H9 (cell line): ENCODE measurements at regions not wholly inside any gene's neighbourhood (a gene's known extent, or its start where the extent isn't known, plus 50 kb on each side); places are given as distances from the start of the nearest gene placed in this dataset.

Experiments used
- DNase-seq: peaks from one replicate; pipeline ENCODE4 v3.0.0-alpha.2; 2017
- H2AFZ ChIP-seq: one replicate; pipeline ENCODE4 v1.6.1; 2013; ENCODE audit warnings: mild to moderate bottlenecking, low read length, control low read depth, moderate library complexity
- H2AK5ac ChIP-seq: 2 replicates; pipeline ENCODE4 v1.6.1; 2013; ENCODE audit warnings: low read length, control low read depth, mixed read lengths; ENCODE audit not compliant: insufficient read length
- H2BK120ac ChIP-seq: one replicate; pipeline ENCODE4 v1.6.1; 2013; ENCODE audit warnings: low read depth, mild to moderate bottlenecking, low read length, control low read depth, inconsistent platforms; ENCODE audit not compliant: poor library complexity, severe bottlenecking
- H2BK12ac ChIP-seq: 2 replicates; pipeline ENCODE4 v1.6.1; 2013; ENCODE audit warnings: low read length, control low read depth, mixed read lengths, low read depth; ENCODE audit not compliant: insufficient read length
- H2BK15ac ChIP-seq: 2 replicates; pipeline ENCODE4 v1.6.1; 2013; ENCODE audit warnings: low read depth, low read length, control low read depth
- H2BK20ac ChIP-seq: one replicate; pipeline ENCODE4 v1.6.1; 2013; ENCODE audit warnings: low read depth, mild to moderate bottlenecking, low read length, control low read depth, inconsistent platforms; ENCODE audit not compliant: poor library complexity, severe bottlenecking
- H2BK5ac ChIP-seq: 2 replicates; pipeline ENCODE4 v1.6.1; 2013; ENCODE audit warnings: low read length, control low read depth, mixed read lengths; ENCODE audit not compliant: insufficient read length
- H3K14ac ChIP-seq: 2 replicates; pipeline ENCODE4 v1.6.1; 2013; ENCODE audit warnings: low read length, control low read depth; ENCODE audit not compliant: insufficient read depth
- H3K18ac ChIP-seq: 2 replicates; pipeline ENCODE4 v1.6.1; 2013; ENCODE audit warnings: low read depth, mild to moderate bottlenecking, mixed read lengths, low read length, control low read depth; ENCODE audit not compliant: insufficient read length
- H3K23ac ChIP-seq: 2 replicates; pipeline ENCODE4 v1.6.1; 2013; ENCODE audit warnings: low read length, control low read depth, mixed read lengths, low read depth; ENCODE audit not compliant: insufficient read length
- H3K23me2 ChIP-seq: 2 replicates; pipeline ENCODE4 v1.6.1; 2013; ENCODE audit warnings: low read depth, mild to moderate bottlenecking, mixed read lengths, low read length, control low read depth; ENCODE audit not compliant: insufficient read length, poor library complexity, severe bottlenecking
- H3K27ac ChIP-seq: 2 replicates; pipeline ENCODE4 v1.5.1; 2013; ENCODE audit warnings: low read length, control low read depth, mixed read lengths, low read depth; ENCODE audit not compliant: insufficient read length
- H3K27me3 ChIP-seq: 2 replicates; pipeline ENCODE4 v1.6.1; 2013; ENCODE audit warnings: low read length, control low read depth, inconsistent platforms; ENCODE audit not compliant: insufficient read depth
- H3K4ac ChIP-seq: 2 replicates; pipeline ENCODE4 v1.6.1; 2013; ENCODE audit warnings: low read depth, mild to moderate bottlenecking, control low read depth, inconsistent platforms, low read length, moderate library complexity
- H3K4me1 ChIP-seq: 2 replicates; pipeline ENCODE4 v1.6.1; 2013; ENCODE audit warnings: low read length, control low read depth, inconsistent platforms; ENCODE audit not compliant: insufficient read depth
- H3K4me2 ChIP-seq: 2 replicates; pipeline ENCODE4 v1.6.1; 2013; ENCODE audit warnings: low read length, control low read depth, mixed read lengths; ENCODE audit not compliant: insufficient read length, insufficient read depth
- H3K56ac ChIP-seq: 2 replicates; pipeline ENCODE4 v1.6.1; 2013; ENCODE audit warnings: low read depth, mild to moderate bottlenecking, mixed read lengths, low read length, control low read depth; ENCODE audit not compliant: insufficient read length
- H3K79me1 ChIP-seq: 2 replicates; pipeline ENCODE4 v1.6.1; 2013; ENCODE audit warnings: low read depth, mild to moderate bottlenecking, moderate library complexity, low read length, control low read depth, inconsistent platforms; ENCODE audit not compliant: insufficient read depth, poor library complexity, severe bottlenecking
- H3K79me2 ChIP-seq: 2 replicates; pipeline ENCODE4 v1.6.1; 2013; ENCODE audit warnings: low read length, control low read depth, inconsistent platforms; ENCODE audit not compliant: insufficient read depth
- H3K9ac ChIP-seq: 2 replicates; pipeline ENCODE4 v1.6.1; 2013; ENCODE audit warnings: low read length, control low read depth, mixed read lengths; ENCODE audit not compliant: insufficient read length; ENCODE audit errors: extremely low read depth
- H3K9me3 ChIP-seq: one replicate; pipeline ENCODE4 v1.6.1; 2013; ENCODE audit warnings: low read depth, low read length, inconsistent platforms; ENCODE audit not compliant: control insufficient read depth
- H3T11ph ChIP-seq: one replicate; pipeline ENCODE4 v1.6.1; 2013; ENCODE audit warnings: mild to moderate bottlenecking, low read length, control low read depth, inconsistent platforms
- H4K20me1 ChIP-seq: one replicate; pipeline ENCODE4 v1.6.1; 2013; ENCODE audit not compliant: control insufficient read depth, insufficient read length, insufficient read depth
- H4K5ac ChIP-seq: 2 replicates; pipeline ENCODE4 v1.6.1; 2013; ENCODE audit warnings: low read depth, mild to moderate bottlenecking, mixed read lengths, low read length, control low read depth; ENCODE audit not compliant: insufficient read length
- H4K8ac ChIP-seq: replicated peaks from 2 replicates; pipeline ENCODE4 v1.6.1; 2013; ENCODE audit warnings: low read length, control low read depth, mixed read lengths, low read depth; ENCODE audit not compliant: insufficient read length
- H4K91ac ChIP-seq: 2 replicates; pipeline ENCODE4 v1.6.1; 2013; ENCODE audit warnings: low read depth, mild to moderate bottlenecking, moderate library complexity, mixed read lengths, low read length, control low read depth; ENCODE audit not compliant: insufficient read length
- H3K27ac Mint-ChIP-seq, 3 experiments: 2 replicates in 2 of 3; 3 replicates in 1 of 3; pipeline ENCODE4 v1.8.0; 2020 to 2021; ENCODE audit warnings: mixed read lengths in 3 of 3, mild to moderate bottlenecking in 1 of 3, moderate library complexity in 1 of 3
- H3K27me3 Mint-ChIP-seq: 2 replicates; pipeline ENCODE4 v1.8.0; 2021; ENCODE audit warnings: low read depth, mild to moderate bottlenecking, moderate library complexity, mixed read lengths
- H3K36me3 Mint-ChIP-seq, 3 experiments: 2 replicates in 2 of 3; 3 replicates in 1 of 3; pipeline ENCODE4 v1.8.0; 2020 to 2021; ENCODE audit warnings: low read depth in 3 of 3, mixed read lengths in 3 of 3; ENCODE audit not compliant: insufficient read depth in 1 of 3
- H3K4me1 Mint-ChIP-seq, 2 experiments: 2 replicates each; pipeline ENCODE4 v1.8.0; 2020; ENCODE audit warnings: mixed read lengths in 2 of 2
- H3K4me3 Mint-ChIP-seq, 2 experiments: 2 replicates in 1 of 2; 3 replicates in 1 of 2; pipeline ENCODE4 v1.8.0; 2020 to 2021; ENCODE audit warnings: mild to moderate bottlenecking in 2 of 2, mixed read lengths in 2 of 2, moderate library complexity in 1 of 2
- H3K9me3 Mint-ChIP-seq, 2 experiments: 2 replicates in 1 of 2; 3 replicates in 1 of 2; pipeline ENCODE4 v1.8.0; 2020; ENCODE audit warnings: mild to moderate bottlenecking in 2 of 2, mixed read lengths in 2 of 2, moderate library complexity in 1 of 2
- WGBS: extraction: QIAGEN DNeasy Blood & Tissue Kit; methylation state at CpG from one replicate; pipeline ENCODE4 v1.1.7; 2013; ENCODE audit warnings: missing lambda C conversion rate, low lambda C conversion rate, mixed read lengths; ENCODE audit not compliant: insufficient read length; ENCODE audit errors: extremely low coverage; 5-methylcytosine and 5-hydroxymethylcytosine counted together
- TF ChIP-seq, protein P1 (sequence below): fragments of 200-600 bp; sonication (generic); conservative IDR thresholded peaks from 3 replicates; pipeline ENCODE4 v1.8.0; 2021; ENCODE audit warnings: antibody characterized with exemption, mild to moderate bottlenecking

DNA sequence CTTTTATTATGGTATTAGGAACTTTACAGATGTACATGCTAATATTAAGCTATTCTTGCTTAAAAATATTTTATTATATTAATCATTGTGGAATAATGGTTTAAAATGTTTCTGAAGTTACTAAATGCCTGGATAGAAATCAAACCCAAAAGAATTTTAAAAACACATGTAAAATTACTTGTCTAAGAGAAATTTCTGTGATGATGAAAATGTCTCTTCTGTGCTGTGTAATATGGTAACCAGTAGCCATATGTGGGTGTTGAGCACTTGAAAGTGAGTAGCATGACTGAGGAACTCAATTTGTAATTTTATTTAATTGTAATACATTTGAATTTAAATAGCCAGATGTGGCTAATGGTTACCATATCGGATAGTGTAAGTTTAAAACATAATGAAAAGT lies 66.7 kb upstream of the HSPB3 start:
- Mint-ChIP-seq H3K4me1 (peaks cover 4 to 7% of the 10 kb centered on the region in 2 experiments; a peak in 3 of 4 replicates), H3K27ac (no peak overlapping the region), H3K4me3 (no peak overlapping the region), H3K36me3 (no peaks in the 10 kb centered on the region), H3K27me3 (no peaks in the 10 kb centered on the region), H3K9me3 (peaks cover 0 to 3% of the 10 kb centered on the region in 2 experiments; a peak in 2 of 5 replicates)
- peaks cover 3% of the 10 kb centered on the region; the same call in 1 of the 2 replicates for H3K4me1 ChIP-seq
- TF ChIP-seq, protein P1, sequence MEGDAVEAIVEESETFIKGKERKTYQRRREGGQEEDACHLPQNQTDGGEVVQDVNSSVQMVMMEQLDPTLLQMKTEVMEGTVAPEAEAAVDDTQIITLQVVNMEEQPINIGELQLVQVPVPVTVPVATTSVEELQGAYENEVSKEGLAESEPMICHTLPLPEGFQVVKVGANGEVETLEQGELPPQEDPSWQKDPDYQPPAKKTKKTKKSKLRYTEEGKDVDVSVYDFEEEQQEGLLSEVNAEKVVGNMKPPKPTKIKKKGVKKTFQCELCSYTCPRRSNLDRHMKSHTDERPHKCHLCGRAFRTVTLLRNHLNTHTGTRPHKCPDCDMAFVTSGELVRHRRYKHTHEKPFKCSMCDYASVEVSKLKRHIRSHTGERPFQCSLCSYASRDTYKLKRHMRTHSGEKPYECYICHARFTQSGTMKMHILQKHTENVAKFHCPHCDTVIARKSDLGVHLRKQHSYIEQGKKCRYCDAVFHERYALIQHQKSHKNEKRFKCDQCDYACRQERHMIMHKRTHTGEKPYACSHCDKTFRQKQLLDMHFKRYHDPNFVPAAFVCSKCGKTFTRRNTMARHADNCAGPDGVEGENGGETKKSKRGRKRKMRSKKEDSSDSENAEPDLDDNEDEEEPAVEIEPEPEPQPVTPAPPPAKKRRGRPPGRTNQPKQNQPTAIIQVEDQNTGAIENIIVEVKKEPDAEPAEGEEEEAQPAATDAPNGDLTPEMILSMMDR: no peak
- no peaks in the 10 kb centered on the region for H4K20me1 ChIP-seq
- H3K27me3 ChIP-seq: no peaks in the 10 kb centered on the region
- no CpG with 5 or more reads among the region's 1 CpG for WGBS
- H4K91ac ChIP-seq: no peak overlapping the region
- H3K4me2 ChIP-seq: no peak overlapping the region
- no peaks in the 10 kb centered on the region for H3K79me1 ChIP-seq
- H3T11ph ChIP-seq: no peak overlapping the region
- no peak overlapping the region for H3K14ac ChIP-seq
- no peak overlapping the region for H3K18ac ChIP-seq
- no peak overlapping the region for H4K8ac ChIP-seq
- no peak overlapping the region for H2AFZ ChIP-seq
- no peak overlapping the region for H2BK120ac ChIP-seq
- H3K9me3 ChIP-seq: no peaks in the 10 kb centered on the region
- no peak overlapping the region for H2BK5ac ChIP-seq
- no peak overlapping the region for H2BK15ac ChIP-seq
- no peak overlapping the region for H3K4ac ChIP-seq
- no peaks in the 10 kb centered on the region for H3K23me2 ChIP-seq
- no peak overlapping the region for H3K9ac ChIP-seq
- no peak overlapping the region for H2AK5ac ChIP-seq
- H3K79me2 ChIP-seq: no peaks in the 10 kb centered on the region
- no peak overlapping the region for H4K5ac ChIP-seq
- H2BK20ac ChIP-seq: no peak overlapping the region
- H3K56ac ChIP-seq: no peak overlapping the region
- no peak for DNase-seq
- no peak overlapping the region for H3K27ac ChIP-seq
- H3K23ac ChIP-seq: no peak overlapping the region
- H2BK12ac ChIP-seq: no peak overlapping the region
